Left forelimb (tissue), 1 donor: ENCODE measurements at regions not wholly inside any gene's neighbourhood (a gene's known extent, or its start where the extent isn't known, plus 50 kb on each side); places are given as distances from the start of the nearest gene placed in this dataset.
"Not testable (repeated sequence)": the region's sequence is repeated elsewhere in the genome, so short reads cannot be mapped to it uniquely, and the experiment has no call there.

Experiments used
- DNase-seq: peaks from one replicate; pipeline ENCODE4 v3.0.0-alpha.2; 2018; ENCODE audit warnings: low spot score

- DNase-seq, result not testable (repeated sequence)
Observed at GRCh38 chr9:85077146-85077545, 407.6 kb downstream of the NTRK2 start.
